ENCODE measurements at regions not wholly inside any gene's neighbourhood (a gene's known extent, or its start where the extent isn't known, plus 50 kb on each side); places are given as distances from the start of the nearest gene placed in this dataset.

DNA sequence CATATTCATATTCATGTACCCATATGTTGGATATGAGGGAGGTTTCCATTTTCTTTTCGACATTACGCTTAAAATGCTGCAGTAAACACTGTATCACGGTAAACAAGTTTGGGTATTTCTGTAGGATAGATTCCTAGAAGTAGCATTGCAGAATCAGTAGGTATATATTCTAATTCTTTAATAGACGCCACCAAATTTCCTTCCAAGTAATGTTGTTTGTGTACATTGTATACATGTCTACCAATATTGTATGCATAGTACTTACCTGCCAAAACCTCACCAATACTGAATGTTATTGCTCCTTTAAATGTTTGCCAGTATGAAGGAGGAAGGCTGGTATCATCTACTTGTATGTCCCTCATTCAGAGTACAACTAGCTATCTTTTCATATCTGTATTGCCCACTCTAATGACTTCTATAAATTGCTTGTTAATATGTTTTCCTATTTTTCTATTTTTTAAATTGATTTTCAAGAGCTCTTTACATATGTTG, 56.1 kb upstream of the ZNF536 start:
- CTCF ChIA-PET (ENCODE audit: partially characterized antibody): no interaction called here

More for the DNA sequence above, 56.1 kb upstream of the ZNF536 start:
- FAIRE-seq (no peak), DNase-seq (ENCODE audit: low read depth in 1 of 2, low spot score in 2 of 2) (no peak)
- Histone ChIP-seq H3K27ac (ENCODE audit: low read depth, low read length) (no peak overlapping the region), H3K79me1 (ENCODE audit: low read depth, low read length) (no peaks in the 10 kb centered on the region), H3K9ac (replicated peaks in 1 of 4; ENCODE audit: extremely low read depth in 1 of 4, low read depth in 3 of 4, low read length in 3 of 4) (no peak overlapping the region), H3K27me3 (replicated peaks in 1 of 4; ENCODE audit: control insufficient read depth in 3 of 4, extremely low read depth in 1 of 4, insufficient read depth in 3 of 4, low read length in 3 of 4) (no peaks in the 10 kb centered on the region), H2BK15ac (ENCODE audit: low read length) (no peak overlapping the region), H4K5ac (ENCODE audit: insufficient read length, low read depth, low read length) (no peak overlapping the region), H2AFZ (ENCODE audit: low read length) (no peak overlapping the region), H3K9me3 (ENCODE audit: insufficient read depth in 2 of 2, low read depth in 1 of 2, low read length in 1 of 2) (no peaks in the 10 kb centered on the region), H2BK12ac (ENCODE audit: low read depth, low read length) (no peak overlapping the region), H4K8ac (ENCODE audit: extremely low read depth, insufficient read depth, low read length) (no peak overlapping the region), H3K79me2 (ENCODE audit: control insufficient read depth in 1 of 2, insufficient read depth in 2 of 2, low read length in 2 of 2) (no peaks in the 10 kb centered on the region), H3K23me2 (ENCODE audit: low read depth, low read length) (no peaks in the 10 kb centered on the region), H3K23ac (ENCODE audit: insufficient read length) (no peak overlapping the region), H3K36me3 (ENCODE audit: control insufficient read depth in 2 of 4, insufficient read depth in 4 of 4, low read length in 3 of 4) (no peaks in the 10 kb centered on the region), H2BK120ac (replicated peaks; ENCODE audit: low read depth, low read length) (no peak overlapping the region), H3K4ac (replicated peaks; ENCODE audit: insufficient read length, low read depth, low read length) (no peak overlapping the region), H2AK5ac (ENCODE audit: low read depth, low read length) (no peak overlapping the region), H4K91ac (replicated peaks; ENCODE audit: insufficient read length, low read length) (no peak overlapping the region), H3K4me3 (ENCODE audit: extremely low read depth in 1 of 4, insufficient read depth in 2 of 4, low read depth in 3 of 4, low read length in 4 of 4) (no peak overlapping the region), H4K20me1 (replicated peaks in 1 of 2; ENCODE audit: control insufficient read depth in 1 of 2, insufficient read depth in 2 of 2, low read length in 2 of 2) (no peaks in the 10 kb centered on the region), H3K4me1 (replicated peaks in 1 of 4; ENCODE audit: control insufficient read depth in 3 of 4, insufficient read depth in 4 of 4, low read length in 3 of 4) (no peaks in the 10 kb centered on the region; a peak in 2 of 7 replicates), H3K56ac (replicated peaks; ENCODE audit: insufficient read length, low read depth, low read length) (no peak overlapping the region), H3K14ac (ENCODE audit: insufficient read length) (no peak overlapping the region), H3K4me2 (ENCODE audit: insufficient read depth in 1 of 2, low read depth in 2 of 2, low read length in 2 of 2) (no peak overlapping the region), H2BK20ac (ENCODE audit: low read length) (no peak overlapping the region), H3K18ac (ENCODE audit: extremely low read depth, low read length) (no peak overlapping the region), H2BK5ac (ENCODE audit: low read depth, low read length) (no peak overlapping the region)
- POLR2A ChIA-PET (ENCODE audit: partially characterized antibody): no interaction called here
- 87% methylated on average over 4 of the region's 4 CpGs; no CpG with 5 or more reads in 1 of the 2 experiments for WGBS, 2 experiments (ENCODE audit: extremely low coverage in 1 of 2, insufficient coverage in 1 of 2, insufficient read length in 1 of 2, insufficient replicate concordance in 2 of 2, low coverage in 1 of 2, low lambda C conversion rate in 2 of 2, missing lambda C conversion rate in 1 of 2)
- TF ChIP-seq SP4 (IDR thresholded peaks at IDR 0.05; ENCODE audit: low read length) (no peak), TAF7 (optimal IDR thresholded peaks at IDR 0.05; ENCODE audit: borderline replicate concordance, low read depth, low read length) (no peak), KDM5A (IDR thresholded peaks at IDR 0.05; ENCODE audit: low read length) (no peak), YY1 (IDR thresholded peaks at IDR 0.05; ENCODE audit: low read depth, low read length) (no peak)

Measured in H1 (cell line).